ENCODE measurements at regions not wholly inside any gene's neighbourhood (a gene's known extent, or its start where the extent isn't known, plus 50 kb on each side); places are given as distances from the start of the nearest gene placed in this dataset.
"Not testable (repeated sequence)": the region's sequence is repeated elsewhere in the genome, so short reads cannot be mapped to it uniquely, and the experiment has no call there.

GRCh38 chr2:91565689-91566430, 2874.4 kb downstream of the RPIA start:
- H3K4me2 ChIP-seq (ENCODE audit: insufficient read depth, low read length); POLR2A ChIA-PET; H3K4me3 ChIP-seq (replicated peaks in 1 of 3; ENCODE audit: insufficient read depth in 1 of 3, low read depth in 1 of 3, low read length in 3 of 3); H3K9me1 ChIP-seq (replicated peaks; ENCODE audit: control insufficient read depth, extremely low read depth, insufficient read depth, low read length); FAIRE-seq; BruUV-seq (replicated peaks); H4K20me1 ChIP-seq (replicated peaks; ENCODE audit: control insufficient read depth, extremely low read depth, insufficient read depth, low read length); H3K9me3 ChIP-seq (replicated peaks; ENCODE audit: control insufficient read depth, insufficient read depth, low read length); H2AFZ ChIP-seq (ENCODE audit: low read depth, low read length); dilution Hi-C loops (cut with MboI; ENCODE audit: extremely low pct_ligation_motif_present, low sequenced_read_pairs); CTCF ChIA-PET; DNase-seq (ENCODE audit: low read depth, low spot score); H3K9ac ChIP-seq (replicated peaks; ENCODE audit: extremely low read depth, insufficient read depth, low read length); intact Hi-C loops (cut with micrococcal nuclease); H3K79me2 ChIP-seq (ENCODE audit: control insufficient read depth, insufficient read depth, low read length); H3K4me1 ChIP-seq (ENCODE audit: control insufficient read depth, extremely low read depth, insufficient read depth, low read length); H3K36me3 ChIP-seq (ENCODE audit: control insufficient read depth in 2 of 2, extremely low read depth in 1 of 2, insufficient read depth in 2 of 2, low read length in 2 of 2); H3K27me3 ChIP-seq (ENCODE audit: control insufficient read depth in 2 of 2, insufficient read depth in 2 of 2, low read length in 2 of 2); H3K27ac ChIP-seq (ENCODE audit: insufficient read depth, low read depth, low read length): not testable (repeated sequence)

GRCh38 chr2:91566611-91567010, 2875.1 kb downstream of the RPIA start:
- POLR2A ChIA-PET; DNase-seq (ENCODE audit: low read depth, low spot score); H4K20me1 ChIP-seq (replicated peaks; ENCODE audit: control insufficient read depth, extremely low read depth, insufficient read depth, low read length); FAIRE-seq; H3K4me2 ChIP-seq (ENCODE audit: insufficient read depth, low read length); H2AFZ ChIP-seq (ENCODE audit: low read depth, low read length); BruUV-seq (replicated peaks); H3K9me3 ChIP-seq (replicated peaks; ENCODE audit: control insufficient read depth, insufficient read depth, low read length); H3K27ac ChIP-seq (ENCODE audit: insufficient read depth, low read depth, low read length); CTCF ChIA-PET; H3K27me3 ChIP-seq (ENCODE audit: control insufficient read depth in 2 of 2, insufficient read depth in 2 of 2, low read length in 2 of 2); H3K79me2 ChIP-seq (ENCODE audit: control insufficient read depth, insufficient read depth, low read length); H3K4me3 ChIP-seq (replicated peaks in 1 of 3; ENCODE audit: insufficient read depth in 1 of 3, low read depth in 1 of 3, low read length in 3 of 3); H3K36me3 ChIP-seq (ENCODE audit: control insufficient read depth in 2 of 2, extremely low read depth in 1 of 2, insufficient read depth in 2 of 2, low read length in 2 of 2); intact Hi-C loops (cut with micrococcal nuclease); H3K9ac ChIP-seq (replicated peaks; ENCODE audit: extremely low read depth, insufficient read depth, low read length); H3K9me1 ChIP-seq (replicated peaks; ENCODE audit: control insufficient read depth, extremely low read depth, insufficient read depth, low read length); H3K4me1 ChIP-seq (ENCODE audit: control insufficient read depth, extremely low read depth, insufficient read depth, low read length); dilution Hi-C loops (cut with MboI; ENCODE audit: extremely low pct_ligation_motif_present, low sequenced_read_pairs): not testable (repeated sequence)

- H3K4me3 ChIP-seq (replicated peaks in 1 of 3; ENCODE audit: insufficient read depth in 1 of 3, low read depth in 1 of 3, low read length in 3 of 3); H4K20me1 ChIP-seq (replicated peaks; ENCODE audit: control insufficient read depth, extremely low read depth, insufficient read depth, low read length); H3K27me3 ChIP-seq (ENCODE audit: control insufficient read depth in 2 of 2, insufficient read depth in 2 of 2, low read length in 2 of 2); H3K9ac ChIP-seq (replicated peaks; ENCODE audit: extremely low read depth, insufficient read depth, low read length); DNase-seq (ENCODE audit: low read depth, low spot score); FAIRE-seq; H2AFZ ChIP-seq (ENCODE audit: low read depth, low read length); H3K9me3 ChIP-seq (replicated peaks; ENCODE audit: control insufficient read depth, insufficient read depth, low read length); H3K9me1 ChIP-seq (replicated peaks; ENCODE audit: control insufficient read depth, extremely low read depth, insufficient read depth, low read length); POLR2A ChIA-PET; H3K4me2 ChIP-seq (ENCODE audit: insufficient read depth, low read length); CTCF ChIA-PET; H3K27ac ChIP-seq (ENCODE audit: insufficient read depth, low read depth, low read length); BruUV-seq (replicated peaks); dilution Hi-C loops (cut with MboI; ENCODE audit: extremely low pct_ligation_motif_present, low sequenced_read_pairs); H3K36me3 ChIP-seq (ENCODE audit: control insufficient read depth in 2 of 2, extremely low read depth in 1 of 2, insufficient read depth in 2 of 2, low read length in 2 of 2); H3K79me2 ChIP-seq (ENCODE audit: control insufficient read depth, insufficient read depth, low read length); intact Hi-C loops (cut with micrococcal nuclease); H3K4me1 ChIP-seq (ENCODE audit: control insufficient read depth, extremely low read depth, insufficient read depth, low read length): not testable (repeated sequence)
Measured at GRCh38 chr2:91567546-91568335, 2876.3 kb downstream of the RPIA start.

All from endothelial cell of umbilical vein (primary cell).